IMR-90 (cell line): ENCODE measurements at regions not wholly inside any gene's neighbourhood (a gene's known extent, or its start where the extent isn't known, plus 50 kb on each side); places are given as distances from the start of the nearest gene placed in this dataset.

Source experiments
- ATAC-seq: fragments of 200-7000 bp; cut with Tn5 transposase; 2 replicates; pipeline ENCODE4 v1.9.1; 2020; ENCODE audit warnings: low read depth, mild to moderate bottlenecking, moderate library complexity
- BruUV-seq: library from RNA; stranded (reverse); fragments of 400-500 nt; replicated peaks from 2 replicates; lab custom pipeline; 2021; lab: Mats Ljungman, UMichigan
- CTCF ChIA-PET: fragments of 300-600 bp; formaldehyde crosslinking; extraction: SDS; loops from one replicate; lab custom pipeline; 2021; ENCODE audit warnings: antibody characterized with exemption; lab: Yijun Ruan, JAX
- POLR2A ChIA-PET: fragments of 300-600 bp; sonication (Branson Sonifier 250); formaldehyde crosslinking; loops from one replicate; lab custom pipeline; 2022; ENCODE audit warnings: antibody characterized with exemption; ENCODE audit not compliant: unreplicated experiment; lab: Charles Lee
- DNase-seq: peaks from one replicate; pipeline ENCODE4 v3.0.0; 2013
- H2AFZ ChIP-seq: replicated peaks from 2 replicates; pipeline ENCODE3; 2013; ENCODE audit warnings: low read length, mild to moderate bottlenecking; ENCODE audit not compliant: poor library complexity
- H2AK5ac ChIP-seq: 2 replicates; pipeline ENCODE4 v1.6.1; 2013; ENCODE audit warnings: low read depth, low read length, inconsistent platforms
- H2AK9ac ChIP-seq: replicated peaks from 2 replicates; pipeline ENCODE3; 2013; ENCODE audit warnings: mild to moderate bottlenecking, low read depth, low read length, moderate library complexity; ENCODE audit not compliant: poor library complexity
- H2BK120ac ChIP-seq: 2 replicates; pipeline ENCODE4 v1.6.1; 2013; ENCODE audit warnings: low read depth, low read length, inconsistent platforms
- H2BK15ac ChIP-seq: 3 replicates; pipeline ENCODE4 v1.6.1; 2013; ENCODE audit warnings: low read depth, low read length, inconsistent platforms
- H2BK20ac ChIP-seq: 2 replicates; pipeline ENCODE4 v1.6.1; 2013; ENCODE audit warnings: low read depth, mild to moderate bottlenecking, inconsistent platforms, low read length, moderate library complexity
- H2BK5ac ChIP-seq: 2 replicates; pipeline ENCODE4 v1.6.1; 2013; ENCODE audit warnings: mild to moderate bottlenecking, low read depth, low read length, inconsistent platforms; ENCODE audit not compliant: poor library complexity, severe bottlenecking
- H3K14ac ChIP-seq: replicated peaks from 2 replicates; pipeline ENCODE4 v1.6.1; 2013; ENCODE audit warnings: low read depth, low read length, inconsistent platforms
- H3K18ac ChIP-seq: 2 replicates; pipeline ENCODE4 v1.6.1; 2013; ENCODE audit warnings: low read depth, low read length, control low read depth
- H3K23ac ChIP-seq: 2 replicates; pipeline ENCODE4 v1.6.1; 2013; ENCODE audit warnings: low read depth, low read length, inconsistent platforms
- H3K27ac ChIP-seq: 2 replicates; pipeline ENCODE4 v1.5.1; 2013; ENCODE audit warnings: mild to moderate bottlenecking, control low read depth, low read length; ENCODE audit not compliant: insufficient read depth
- H3K27me3 ChIP-seq: 2 replicates; pipeline ENCODE4 v1.6.1; 2013; ENCODE audit warnings: low read length; ENCODE audit not compliant: control insufficient read depth, insufficient read depth
- H3K36me3 ChIP-seq: 2 replicates; pipeline ENCODE4 v1.6.1; 2013; ENCODE audit warnings: low read length, mixed read lengths; ENCODE audit not compliant: control insufficient read depth, insufficient read depth
- H3K4ac ChIP-seq: 2 replicates; pipeline ENCODE4 v1.6.1; 2013; ENCODE audit warnings: low read depth, low read length, inconsistent platforms
- H3K4me1 ChIP-seq: 2 replicates; pipeline ENCODE4 v1.6.1; 2013; ENCODE audit warnings: low read length, mixed read lengths; ENCODE audit not compliant: control insufficient read depth, insufficient read depth
- H3K4me2 ChIP-seq: 2 replicates; pipeline ENCODE4 v1.6.1; 2013; ENCODE audit warnings: low read depth, mild to moderate bottlenecking, control low read depth, low read length, moderate library complexity
- H3K4me3 ChIP-seq: 2 replicates; pipeline ENCODE4 v1.5.1; 2013; ENCODE audit warnings: low read depth, mild to moderate bottlenecking, control low read depth, low read length, moderate library complexity; ENCODE audit not compliant: insufficient read depth
- H3K56ac ChIP-seq: 2 replicates; pipeline ENCODE4 v1.6.1; 2013; ENCODE audit warnings: low read length, inconsistent platforms; ENCODE audit not compliant: insufficient read depth; ENCODE audit errors: extremely low read depth
- H3K79me1 ChIP-seq, 2 experiments: 2 replicates each; pipeline ENCODE4 v1.6.1; 2013; ENCODE audit warnings: low read length in 2 of 2, inconsistent platforms in 1 of 2, low read depth in 1 of 2
- H3K9ac ChIP-seq: 2 replicates; pipeline ENCODE4 v1.6.1; 2013; ENCODE audit warnings: low read depth, low read length, control low read depth
- H3K9me1 ChIP-seq: 2 replicates; pipeline ENCODE4 v1.6.1; 2013; ENCODE audit warnings: low read length, inconsistent platforms; ENCODE audit not compliant: insufficient read depth
- H3K9me3 ChIP-seq: 2 replicates; pipeline ENCODE4 v1.6.1; 2013; ENCODE audit warnings: low read length; ENCODE audit not compliant: control insufficient read depth, insufficient read depth
- H4K20me1 ChIP-seq: 2 replicates; pipeline ENCODE4 v1.6.1; 2013; ENCODE audit warnings: low read length, inconsistent platforms; ENCODE audit not compliant: insufficient read depth
- H4K5ac ChIP-seq: 2 replicates; pipeline ENCODE4 v1.6.1; 2013; ENCODE audit warnings: mild to moderate bottlenecking, low read depth, low read length, control low read depth
- H4K8ac ChIP-seq, 2 experiments: 2 replicates each; pipeline ENCODE4 v1.6.1; 2013; ENCODE audit warnings: low read depth in 2 of 2, low read length in 2 of 2, control low read depth in 1 of 2, inconsistent platforms in 1 of 2
- H4K91ac ChIP-seq: 2 replicates; pipeline ENCODE4 v1.6.1; 2013; ENCODE audit warnings: low read depth, low read length, inconsistent platforms; ENCODE audit not compliant: insufficient read depth
- BHLHE40 ChIP-seq: fragments of 150-350 bp; IDR thresholded peaks from 2 replicates; pipeline ENCODE4 v1.6.1; 2016; ENCODE audit warnings: mild to moderate bottlenecking, low read depth, low read length
- CEBPB ChIP-seq: IDR thresholded peaks from 2 replicates; pipeline ENCODE4 v1.6.1; 2012; ENCODE audit warnings: low read depth, low read length, improper control_type of control experiment
- CHD1 ChIP-seq: IDR thresholded peaks from 2 replicates; pipeline ENCODE4 v1.6.1; 2012; ENCODE audit warnings: low read depth, low read length, improper control_type of control experiment
- FOS ChIP-seq: fragments of 150-350 bp; IDR thresholded peaks from 2 replicates; pipeline ENCODE4 v1.6.1; 2016; ENCODE audit warnings: low read depth, low read length
- MAFK ChIP-seq: IDR thresholded peaks from 2 replicates; pipeline ENCODE4 v1.6.1; 2012; ENCODE audit warnings: low read depth, low read length, improper control_type of control experiment
- MAZ ChIP-seq: IDR thresholded peaks from 2 replicates; pipeline ENCODE4 v1.6.1; 2012; ENCODE audit warnings: low read depth, mild to moderate bottlenecking, low read length, improper control_type of control experiment, moderate library complexity, borderline replicate concordance
- MXI1 ChIP-seq: IDR thresholded peaks from 2 replicates; pipeline ENCODE4 v1.6.1; 2012; ENCODE audit warnings: low read depth, mild to moderate bottlenecking, low read length, moderate library complexity, borderline replicate concordance
- NFE2L2 ChIP-seq: fragments of 150-350 bp; IDR thresholded peaks from 2 replicates; pipeline ENCODE4 v1.6.1; 2016; ENCODE audit warnings: low read depth, mild to moderate bottlenecking, low read length
- POLR2A ChIP-seq: IDR thresholded peaks from 2 replicates; pipeline ENCODE4 v1.6.1; 2012; ENCODE audit warnings: mild to moderate bottlenecking, low read depth, low read length
- RCOR1 ChIP-seq: IDR thresholded peaks from 2 replicates; pipeline ENCODE4 v1.6.1; 2012; ENCODE audit warnings: mild to moderate bottlenecking, low read length, improper control_type of control experiment; ENCODE audit not compliant: insufficient replicate concordance
- RFX5 ChIP-seq: IDR thresholded peaks from 2 replicates; pipeline ENCODE4 v1.8.0; 2012; ENCODE audit warnings: low read depth, mild to moderate bottlenecking, low read length, moderate library complexity
- SMC3 ChIP-seq: fragments of 150-350 bp; IDR thresholded peaks from 2 replicates; pipeline ENCODE4 v1.6.1; 2016; ENCODE audit warnings: low read depth, mild to moderate bottlenecking, antibody characterized with exemption, low read length, moderate library complexity
- WGBS, 2 experiments: methylation state at CpG; one replicate each; pipeline versions ENCODE4 v1.1.5 to v1.1.7; 2013; ENCODE audit warnings: missing lambda C conversion rate in 2 of 2; ENCODE audit not compliant: insufficient read length in 1 of 2; ENCODE audit errors: extremely low coverage in 2 of 2; 5-methylcytosine and 5-hydroxymethylcytosine counted together
- dilution Hi-C: fragments of 300-500 bp; cut with HindIII; formaldehyde crosslinking; loops from one replicate; pipeline ENCODE4 v1.14.3; 2018; ENCODE audit warnings: low sequenced_read_pairs; ENCODE audit not compliant: unreplicated experiment
- in situ Hi-C: fragments of 300-500 bp; cut with MboI; formaldehyde crosslinking; loops from 3 replicates; pipeline ENCODE4 v1.14.3; 2019; ENCODE audit warnings: low sequenced_read_pairs, inconsistent platforms, mixed read lengths
- intact Hi-C: fragments of 100-400 bp; cut with micrococcal nuclease; formaldehyde crosslinking; loops from 2 replicates; pipeline ENCODE4 v1.10.0; 2022
- TF ChIP-seq, protein P1 (sequence below): fragments of 150-350 bp; IDR thresholded peaks from 2 replicates; pipeline ENCODE4 v1.6.1; 2017; ENCODE audit warnings: mild to moderate bottlenecking, antibody characterized with exemption, low read length, low read depth
- TF ChIP-seq, protein P2 (sequence below): fragments of 150-350 bp; IDR thresholded peaks from 2 replicates; pipeline ENCODE4 v1.6.1; 2016; ENCODE audit warnings: low read depth, mild to moderate bottlenecking, low read length, moderate library complexity, borderline replicate concordance
- TF ChIP-seq, protein P3 (sequence below): conservative IDR thresholded peaks from 2 replicates; pipeline ENCODE4 v1.5.1; 2012; ENCODE audit warnings: mild to moderate bottlenecking, low read depth, low read length, improper control_type of control experiment

DNA sequence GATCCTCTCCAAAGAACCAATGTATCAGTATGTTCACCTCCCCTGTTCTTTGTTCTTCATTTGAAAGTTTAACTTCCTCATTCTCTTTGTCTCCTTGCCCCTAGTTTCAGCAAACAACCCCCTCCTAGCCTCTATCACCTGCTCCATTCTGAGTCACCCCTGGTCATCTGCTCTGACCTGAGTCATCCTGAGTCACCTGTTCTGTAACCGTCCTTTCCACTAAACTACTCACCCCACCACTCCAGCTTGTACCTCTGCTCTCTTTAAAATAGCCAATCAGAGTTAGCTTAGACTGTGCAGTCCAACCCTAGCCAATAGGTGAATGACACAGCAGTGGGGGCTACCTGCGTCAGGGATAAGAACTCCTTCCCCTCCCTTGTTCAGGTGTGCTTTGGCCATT, 249.8 kb upstream of the AADAT start:
- H3K4me2 ChIP-seq: no peak overlapping the region
- no peaks in the 10 kb centered on the region for H3K79me1 ChIP-seq
- TF ChIP-seq SMC3: no peak
- TF ChIP-seq, protein P1, sequence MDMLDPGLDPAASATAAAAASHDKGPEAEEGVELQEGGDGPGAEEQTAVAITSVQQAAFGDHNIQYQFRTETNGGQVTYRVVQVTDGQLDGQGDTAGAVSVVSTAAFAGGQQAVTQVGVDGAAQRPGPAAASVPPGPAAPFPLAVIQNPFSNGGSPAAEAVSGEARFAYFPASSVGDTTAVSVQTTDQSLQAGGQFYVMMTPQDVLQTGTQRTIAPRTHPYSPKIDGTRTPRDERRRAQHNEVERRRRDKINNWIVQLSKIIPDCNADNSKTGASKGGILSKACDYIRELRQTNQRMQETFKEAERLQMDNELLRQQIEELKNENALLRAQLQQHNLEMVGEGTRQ: no peak
- TF ChIP-seq RFX5: no peak
- no peak for TF ChIP-seq MAFK
- TF ChIP-seq MXI1: no peak
- no peak for TF ChIP-seq CEBPB
- no peak for TF ChIP-seq POLR2A
- TF ChIP-seq, protein P2, sequence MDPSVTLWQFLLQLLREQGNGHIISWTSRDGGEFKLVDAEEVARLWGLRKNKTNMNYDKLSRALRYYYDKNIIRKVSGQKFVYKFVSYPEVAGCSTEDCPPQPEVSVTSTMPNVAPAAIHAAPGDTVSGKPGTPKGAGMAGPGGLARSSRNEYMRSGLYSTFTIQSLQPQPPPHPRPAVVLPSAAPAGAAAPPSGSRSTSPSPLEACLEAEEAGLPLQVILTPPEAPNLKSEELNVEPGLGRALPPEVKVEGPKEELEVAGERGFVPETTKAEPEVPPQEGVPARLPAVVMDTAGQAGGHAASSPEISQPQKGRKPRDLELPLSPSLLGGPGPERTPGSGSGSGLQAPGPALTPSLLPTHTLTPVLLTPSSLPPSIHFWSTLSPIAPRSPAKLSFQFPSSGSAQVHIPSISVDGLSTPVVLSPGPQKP: no peak
- no peak for TF ChIP-seq CHD1
- TF ChIP-seq RCOR1: no peak
- TF ChIP-seq BHLHE40: no peak
- TF ChIP-seq, protein P3, sequence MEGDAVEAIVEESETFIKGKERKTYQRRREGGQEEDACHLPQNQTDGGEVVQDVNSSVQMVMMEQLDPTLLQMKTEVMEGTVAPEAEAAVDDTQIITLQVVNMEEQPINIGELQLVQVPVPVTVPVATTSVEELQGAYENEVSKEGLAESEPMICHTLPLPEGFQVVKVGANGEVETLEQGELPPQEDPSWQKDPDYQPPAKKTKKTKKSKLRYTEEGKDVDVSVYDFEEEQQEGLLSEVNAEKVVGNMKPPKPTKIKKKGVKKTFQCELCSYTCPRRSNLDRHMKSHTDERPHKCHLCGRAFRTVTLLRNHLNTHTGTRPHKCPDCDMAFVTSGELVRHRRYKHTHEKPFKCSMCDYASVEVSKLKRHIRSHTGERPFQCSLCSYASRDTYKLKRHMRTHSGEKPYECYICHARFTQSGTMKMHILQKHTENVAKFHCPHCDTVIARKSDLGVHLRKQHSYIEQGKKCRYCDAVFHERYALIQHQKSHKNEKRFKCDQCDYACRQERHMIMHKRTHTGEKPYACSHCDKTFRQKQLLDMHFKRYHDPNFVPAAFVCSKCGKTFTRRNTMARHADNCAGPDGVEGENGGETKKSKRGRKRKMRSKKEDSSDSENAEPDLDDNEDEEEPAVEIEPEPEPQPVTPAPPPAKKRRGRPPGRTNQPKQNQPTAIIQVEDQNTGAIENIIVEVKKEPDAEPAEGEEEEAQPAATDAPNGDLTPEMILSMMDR: no peak
- no peak for TF ChIP-seq FOS
- TF ChIP-seq MAZ: no peak
- no peak for TF ChIP-seq NFE2L2
- intact Hi-C loops: no loop called here
- no peaks in the 10 kb centered on the region for H3K4me1 ChIP-seq
- BruUV-seq: no TSS peak
- H3K4ac ChIP-seq: no peak overlapping the region
- CTCF ChIA-PET: no interaction called here
- no peaks in the 10 kb centered on the region for H3K9me1 ChIP-seq
- no peak overlapping the region for H2AK9ac ChIP-seq
- ATAC-seq (no peak), DNase-seq (no peak)
- H4K20me1 ChIP-seq: no peaks in the 10 kb centered on the region
- no peaks in the 10 kb centered on the region for H3K36me3 ChIP-seq
- H3K56ac ChIP-seq: no peak overlapping the region
- dilution Hi-C loops: no loop called here
- H2BK5ac ChIP-seq: no peak overlapping the region
- no peak overlapping the region for H3K18ac ChIP-seq
- in situ Hi-C loops: no loop called here
- no peak overlapping the region for H4K91ac ChIP-seq
- H4K5ac ChIP-seq: no peak overlapping the region
- H3K14ac ChIP-seq: no peak overlapping the region
- H3K4me3 ChIP-seq: no peak overlapping the region
- no peak overlapping the region for H2BK120ac ChIP-seq
- no peak overlapping the region for H2BK20ac ChIP-seq
- H2AFZ ChIP-seq: no peak overlapping the region
- H3K27me3 ChIP-seq: no peaks in the 10 kb centered on the region
- WGBS, 2 experiments: no CpG with 5 or more reads among the region's 2 CpGs
- H3K9ac ChIP-seq: no peak overlapping the region
- no peak overlapping the region for H2AK5ac ChIP-seq
- H3K23ac ChIP-seq: no peak overlapping the region
- POLR2A ChIA-PET: no interaction called here
- no peak overlapping the region for H2BK15ac ChIP-seq
- H3K9me3 ChIP-seq: peaks cover 5% of the 10 kb centered on the region; the same call in 1 of the 2 replicates
- H4K8ac ChIP-seq: no peak overlapping the region
- H3K27ac ChIP-seq: no peak overlapping the region
